HCT116 (cell line): ENCODE measurements at regions not wholly inside any gene's neighbourhood (a gene's known extent, or its start where the extent isn't known, plus 50 kb on each side); places are given as distances from the start of the nearest gene placed in this dataset.

ENCODE experiments used
- ATAC-seq: fragments of 200-7000 bp; cut with Tn5 transposase; 2 replicates; pipeline ENCODE4 v1.9.1; 2020; ENCODE audit warnings: mild to moderate bottlenecking, moderate library complexity
- BruUV-seq: library from RNA; stranded (reverse); fragments of 400-500 nt; replicated peaks from 2 replicates; lab custom pipeline; 2021; lab: Mats Ljungman, UMichigan
- CTCF ChIA-PET: fragments of 300-600 bp; sonication (Branson Sonifier 250); formaldehyde crosslinking; loops from one replicate; lab custom pipeline; 2021; ENCODE audit warnings: antibody characterized with exemption; lab: Charles Lee
- POLR2A ChIA-PET: fragments of 300-600, 350-600 bp; sonication (Branson Sonifier 250); formaldehyde crosslinking; loops from one replicate; lab custom pipeline; 2021; ENCODE audit warnings: antibody characterized with exemption; lab: Charles Lee
- RAD21 ChIA-PET, 2 experiments: fragments of 300-600 bp; sonication (Branson Sonifier 250); formaldehyde crosslinking; loops; one replicate each; lab custom pipeline; 2023; ENCODE audit warnings: low total read pairs in 2 of 2; ENCODE audit not compliant: uncharacterized antibody in 2 of 2, unreplicated experiment in 2 of 2, low non-redundant PET in 1 of 2; lab: Charles Lee
- DNase-seq: peaks from one replicate; pipeline ENCODE4 v3.0.0-alpha.2; 2010; ENCODE audit warnings: low read depth, low spot score
- H2AFZ ChIP-seq: fragments of 200-600 bp; shearing (Covaris generic), sonication (generic); 2 replicates; pipeline ENCODE4 v1.6.1; 2017; ENCODE audit warnings: low read depth, mixed run types, mixed read lengths, antibody characterized with exemption, low read length; ENCODE audit not compliant: poor library complexity, severe bottlenecking
- H3K27ac ChIP-seq: 2 replicates; pipeline ENCODE4 v1.5.1; 2012; ENCODE audit warnings: low read depth, low read length
- H3K27me3 ChIP-seq: fragments of 200-600 bp; sonication (generic); 2 replicates; pipeline ENCODE4 v1.6.1; 2016; ENCODE audit warnings: mixed run types, low read length, mixed read lengths; ENCODE audit not compliant: insufficient read depth
- H3K36me3 ChIP-seq, 2 experiments: fragments of 200-500 bp in 1 of 2; fragments of 200-600 bp in 1 of 2; sonication (Bioruptor generic) in 1 of 2; sonication (generic) in 1 of 2; 2 replicates each; pipeline versions ENCODE4 v1.5.1 to v1.6.1; 2014 to 2016; ENCODE audit warnings: low read length in 2 of 2, inconsistent platforms in 1 of 2, mixed read lengths in 1 of 2, mixed run types in 1 of 2; ENCODE audit not compliant: insufficient read depth in 2 of 2, control insufficient read depth in 1 of 2
- H3K4me1 ChIP-seq, 2 experiments: fragments of 200-600 bp in 1 of 2; sonication (generic) in 1 of 2; 2 replicates each; pipeline versions ENCODE4 v1.5.1 to v1.6.1; 2012 to 2017; ENCODE audit warnings: low read length in 2 of 2, inconsistent platforms in 1 of 2, mild to moderate bottlenecking in 1 of 2, mixed read lengths in 1 of 2, mixed run types in 1 of 2, moderate library complexity in 1 of 2; ENCODE audit not compliant: insufficient read depth in 2 of 2, control insufficient read depth in 1 of 2
- H3K4me2 ChIP-seq: fragments of 200-600 bp; sonication (generic); 2 replicates; pipeline ENCODE4 v1.6.1; 2017; ENCODE audit warnings: mixed run types, low read length, mixed read lengths
- H3K4me3 ChIP-seq, 2 experiments: fragments of 200-600 bp in 1 of 2; sonication (generic) in 1 of 2; replicated peaks in 1 of 2; 2 replicates each; pipeline ENCODE4 v1.5.1; 2011 to 2016; ENCODE audit warnings: low read length in 2 of 2, control low read depth in 1 of 2, low read depth in 1 of 2, mild to moderate bottlenecking in 1 of 2, mixed read lengths in 1 of 2, mixed run types in 1 of 2
- H3K79me2 ChIP-seq: fragments of 200-600 bp; sonication (generic); 2 replicates; pipeline ENCODE4 v1.6.1; 2017; ENCODE audit warnings: mild to moderate bottlenecking, mixed run types, low read length, moderate library complexity, mixed read lengths; ENCODE audit not compliant: insufficient read depth
- H3K9ac ChIP-seq: fragments of 200-600 bp; sonication (generic); 2 replicates; pipeline ENCODE4 v1.6.1; 2016; ENCODE audit warnings: low read length, mixed read lengths
- H3K9me2 ChIP-seq: fragments of 200-600 bp; sonication (generic), shearing (Covaris generic); 2 replicates; pipeline ENCODE4 v1.6.1; 2017; ENCODE audit warnings: mixed run types, mild to moderate bottlenecking, moderate library complexity; ENCODE audit not compliant: insufficient read depth
- H3K9me3 ChIP-seq, 2 experiments: fragments of 200-500 bp in 1 of 2; fragments of 200-600 bp in 1 of 2; sonication (Bioruptor generic) in 1 of 2; sonication (generic) in 1 of 2; 2 replicates each; pipeline ENCODE4 v1.6.1; 2014 to 2017; ENCODE audit warnings: low read length in 2 of 2, mixed read lengths in 2 of 2, inconsistent platforms in 1 of 2, low read depth in 1 of 2, mild to moderate bottlenecking in 1 of 2, mixed run types in 1 of 2, moderate library complexity in 1 of 2; ENCODE audit not compliant: control insufficient read depth in 1 of 2, insufficient read depth in 1 of 2
- H4K20me1 ChIP-seq: fragments of 200-600 bp; sonication (generic), shearing (Covaris generic); 2 replicates; pipeline ENCODE4 v1.6.1; 2017; ENCODE audit warnings: mixed run types, mild to moderate bottlenecking, moderate library complexity; ENCODE audit not compliant: insufficient read depth
- ELF1 ChIP-seq: IDR thresholded peaks from 2 replicates; pipeline ENCODE4 v1.6.1; 2012; ENCODE audit warnings: low read depth, borderline replicate concordance
- EZH2 ChIP-seq: fragments of 200-600 bp; sonication (generic); IDR thresholded peaks from 2 replicates; pipeline ENCODE4 v1.6.1; 2017; ENCODE audit warnings: antibody characterized with exemption, mixed run types
- EZH2phosphoT487 ChIP-seq: fragments of 200-600 bp; IDR thresholded peaks from 2 replicates; pipeline ENCODE4 v1.6.1; 2018; ENCODE audit warnings: antibody characterized with exemption, borderline replicate concordance
- FOSL1 ChIP-seq: IDR thresholded peaks from 2 replicates; pipeline ENCODE4 v1.6.1; 2012; ENCODE audit warnings: low read depth
- JUND ChIP-seq: IDR thresholded peaks from 2 replicates; pipeline ENCODE4 v1.6.1; 2012
- POLR2AphosphoS5 ChIP-seq: IDR thresholded peaks from 2 replicates; pipeline ENCODE4 v1.6.1; 2011; ENCODE audit warnings: mild to moderate bottlenecking, low read depth, low read length, moderate library complexity
- RAD21 ChIP-seq: IDR thresholded peaks from 2 replicates; pipeline ENCODE4 v1.6.1; 2012; ENCODE audit warnings: low read depth, mild to moderate bottlenecking
- SIN3A ChIP-seq: IDR thresholded peaks from 2 replicates; pipeline ENCODE4 v1.6.1; 2012; ENCODE audit warnings: low read depth
- TCF7L2 ChIP-seq: IDR thresholded peaks from 2 replicates; pipeline ENCODE4 v1.7.0; 2011; ENCODE audit warnings: borderline replicate concordance, inconsistent platforms; ENCODE audit not compliant: insufficient read depth, insufficient read length; ENCODE audit errors: extremely low read depth
- intact Hi-C: fragments of 100-400 bp; cut with micrococcal nuclease; formaldehyde crosslinking; loops from 2 replicates; pipeline ENCODE4 v1.10.0; 2022
- TF ChIP-seq, protein P1 (sequence below), 3 experiments: fragments of 200-600 bp in 1 of 3; sonication (generic) in 1 of 3; IDR thresholded peaks in 2 of 3; conservative IDR thresholded peaks in 1 of 3; 2 replicates each; pipeline ENCODE4 v1.5.1; 2012 to 2017; ENCODE audit warnings: low read depth in 2 of 3, low read length in 2 of 3, antibody characterized with exemption in 1 of 3, borderline replicate concordance in 1 of 3, control low read depth in 1 of 3, mild to moderate bottlenecking in 1 of 3, mixed read lengths in 1 of 3, mixed run types in 1 of 3, moderate library complexity in 1 of 3; ENCODE audit not compliant: insufficient read depth in 1 of 3

DNA sequence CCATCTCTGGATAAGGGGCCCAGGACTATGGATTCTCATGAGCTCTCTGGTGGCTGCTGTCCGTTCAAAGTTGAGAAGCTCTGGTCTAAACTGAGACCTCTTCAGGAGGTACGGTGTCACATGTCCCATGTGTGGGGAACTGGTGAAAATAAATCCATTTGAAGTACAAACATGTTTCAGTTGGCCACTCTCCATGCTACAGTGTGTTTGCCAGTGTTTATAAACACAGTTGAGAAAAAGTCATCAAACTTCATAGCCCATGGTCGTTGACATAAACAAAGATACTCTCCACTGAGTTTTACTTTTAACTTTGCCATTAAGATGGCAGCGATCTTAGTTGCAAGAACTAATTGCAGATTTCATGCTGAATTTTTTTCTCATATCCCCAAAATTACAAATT is 72.8 kb downstream of the PSMG1 start:
- Histone ChIP-seq H3K27me3 (no peaks in the 10 kb centered on the region), H3K9ac (no peak overlapping the region), H3K79me2 (no peaks in the 10 kb centered on the region), H3K9me2 (no peaks in the 10 kb centered on the region), H3K4me1 (no peaks in the 10 kb centered on the region; a peak in 1 of 4 replicates), H3K36me3 (no peaks in the 10 kb centered on the region), H3K27ac (no peak overlapping the region), H3K9me3 (no peaks in the 10 kb centered on the region), H4K20me1 (no peaks in the 10 kb centered on the region), H3K4me3 (no peak overlapping the region), H2AFZ (no peak overlapping the region), H3K4me2 (no peak overlapping the region)
- DNase-seq (no peak), ATAC-seq (no peak)
- POLR2A ChIA-PET = no interaction called here
- CTCF ChIA-PET = no interaction called here
- intact Hi-C loops = no loop called here
- BruUV-seq = no TSS peak
- TF ChIP-seq TCF7L2 (no peak), EZH2phosphoT487 (no peak), FOSL1 (no peak), JUND (no peak), RAD21 (no peak), SIN3A (no peak), POLR2AphosphoS5 (no peak), EZH2 (no peak), ELF1 (no peak)
- TF ChIP-seq, protein P1, sequence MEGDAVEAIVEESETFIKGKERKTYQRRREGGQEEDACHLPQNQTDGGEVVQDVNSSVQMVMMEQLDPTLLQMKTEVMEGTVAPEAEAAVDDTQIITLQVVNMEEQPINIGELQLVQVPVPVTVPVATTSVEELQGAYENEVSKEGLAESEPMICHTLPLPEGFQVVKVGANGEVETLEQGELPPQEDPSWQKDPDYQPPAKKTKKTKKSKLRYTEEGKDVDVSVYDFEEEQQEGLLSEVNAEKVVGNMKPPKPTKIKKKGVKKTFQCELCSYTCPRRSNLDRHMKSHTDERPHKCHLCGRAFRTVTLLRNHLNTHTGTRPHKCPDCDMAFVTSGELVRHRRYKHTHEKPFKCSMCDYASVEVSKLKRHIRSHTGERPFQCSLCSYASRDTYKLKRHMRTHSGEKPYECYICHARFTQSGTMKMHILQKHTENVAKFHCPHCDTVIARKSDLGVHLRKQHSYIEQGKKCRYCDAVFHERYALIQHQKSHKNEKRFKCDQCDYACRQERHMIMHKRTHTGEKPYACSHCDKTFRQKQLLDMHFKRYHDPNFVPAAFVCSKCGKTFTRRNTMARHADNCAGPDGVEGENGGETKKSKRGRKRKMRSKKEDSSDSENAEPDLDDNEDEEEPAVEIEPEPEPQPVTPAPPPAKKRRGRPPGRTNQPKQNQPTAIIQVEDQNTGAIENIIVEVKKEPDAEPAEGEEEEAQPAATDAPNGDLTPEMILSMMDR (IDR thresholded peaks at IDR 0.05 in 2 of 3, conservative IDR thresholded peaks at IDR 0.05 in 1 of 3; ENCODE audit: borderline replicate concordance in 1 of 3, insufficient read depth in 1 of 3, low read depth in 2 of 3, low read length in 2 of 3) = no peak
- RAD21 ChIA-PET = no interaction called here
